GM23338 (cell line): ENCODE measurements at regions not wholly inside any gene's neighbourhood (a gene's known extent, or its start where the extent isn't known, plus 50 kb on each side); places are given as distances from the start of the nearest gene placed in this dataset.
A peak's percentile ranks its signal among the peaks of the same experiment; 100 is the strongest.

ENCODE experiments used
- ATAC-seq: fragments of 200-7000 bp; cut with Tn5 transposase; 3 replicates; pipeline ENCODE4 v1.9.1; 2020
- DNase-seq: peaks from one replicate; pipeline ENCODE4 v3.0.0-alpha.2; 2015; ENCODE audit warnings: low spot score
- H2AFZ ChIP-seq: fragments of 200-600 bp; sonication (generic); 2 replicates; pipeline ENCODE4 v1.8.0; 2016; ENCODE audit warnings: antibody characterized with exemption, mild to moderate bottlenecking, moderate library complexity
- H3F3A ChIP-seq: fragments of 200-600 bp; sonication (generic); replicated peaks from 2 replicates; pipeline ENCODE4 v1.8.0; 2017; ENCODE audit warnings: antibody characterized with exemption, mixed run types, low read depth
- H3K27ac ChIP-seq: fragments of 200-600 bp; sonication (generic); 2 replicates; pipeline ENCODE4 v1.6.1; 2016; ENCODE audit warnings: low read depth
- H3K27me3 ChIP-seq: fragments of 200-600 bp; sonication (generic); 2 replicates; pipeline ENCODE4 v1.8.0; 2016; ENCODE audit warnings: mild to moderate bottlenecking, mixed run types, moderate library complexity; ENCODE audit not compliant: insufficient read depth
- H3K36me3 ChIP-seq: fragments of 200-600 bp; sonication (generic); 2 replicates; pipeline ENCODE4 v1.8.0; 2016; ENCODE audit warnings: mild to moderate bottlenecking; ENCODE audit not compliant: insufficient read depth
- H3K4me1 ChIP-seq: fragments of 200-600 bp; sonication (generic); 2 replicates; pipeline ENCODE4 v1.8.0; 2016; ENCODE audit warnings: mild to moderate bottlenecking, moderate library complexity; ENCODE audit not compliant: insufficient read depth
- H3K4me2 ChIP-seq: fragments of 200-600 bp; sonication (generic); 2 replicates; pipeline ENCODE4 v1.7.1; 2017; ENCODE audit warnings: mixed run types
- H3K4me3 ChIP-seq: fragments of 200-600 bp; sonication (generic); 2 replicates; pipeline ENCODE4 v1.6.1; 2016; ENCODE audit warnings: mixed run types
- H3K79me2 ChIP-seq: fragments of 200-600 bp; sonication (generic); replicated peaks from 2 replicates; pipeline ENCODE4 v1.8.0; 2017; ENCODE audit warnings: mild to moderate bottlenecking; ENCODE audit not compliant: insufficient read depth
- H3K9me2 ChIP-seq: fragments of 200-600 bp; sonication (generic); 2 replicates; pipeline ENCODE4 v1.8.0; 2017; ENCODE audit not compliant: insufficient read depth
- H4K20me1 ChIP-seq: fragments of 200-600 bp; sonication (generic); replicated peaks from 2 replicates; pipeline ENCODE4 v1.8.0; 2017; ENCODE audit warnings: mild to moderate bottlenecking; ENCODE audit not compliant: insufficient read depth
- H3K27ac Mint-ChIP-seq: 2 replicates; pipeline ENCODE4 v1.8.0; 2020; ENCODE audit warnings: inconsistent platforms, mild to moderate bottlenecking, moderate library complexity, mixed read lengths
- H3K27me3 Mint-ChIP-seq: 3 replicates; pipeline ENCODE4 v1.8.0; 2022; ENCODE audit warnings: low read depth, mild to moderate bottlenecking, moderate library complexity, mixed read lengths, inconsistent platforms; ENCODE audit not compliant: insufficient read depth, poor library complexity
- H3K36me3 Mint-ChIP-seq: 3 replicates; pipeline ENCODE4 v1.8.0; 2021; ENCODE audit warnings: low read depth, mild to moderate bottlenecking, inconsistent platforms, moderate library complexity, mixed read lengths
- H3K4me1 Mint-ChIP-seq: 3 replicates; pipeline ENCODE4 v1.8.0; 2020; ENCODE audit warnings: mild to moderate bottlenecking, inconsistent platforms, mixed read lengths
- H3K4me3 Mint-ChIP-seq: 3 replicates; pipeline ENCODE4 v1.8.0; 2021; ENCODE audit warnings: moderate library complexity, mild to moderate bottlenecking, inconsistent platforms, mixed read lengths
- H3K9me3 Mint-ChIP-seq: 3 replicates; pipeline ENCODE4 v1.8.0; 2020; ENCODE audit warnings: moderate library complexity, mild to moderate bottlenecking, inconsistent platforms, mixed read lengths
- CREB1 ChIP-seq: fragments of 250-450 bp; sonication (Bioruptor Pico); IDR thresholded peaks from 2 replicates; pipeline ENCODE4 v1.5.0; 2020; ENCODE audit warnings: low read depth, mild to moderate bottlenecking, moderate library complexity
- EZH2phosphoT487 ChIP-seq: fragments of 200-600 bp; sonication (generic); IDR thresholded peaks from one replicate; pipeline ENCODE4 v1.8.1; 2018; ENCODE audit warnings: antibody characterized with exemption; ENCODE audit not compliant: unreplicated experiment
- JUNB ChIP-seq: IDR thresholded peaks from one replicate; pipeline ENCODE4 v1.6.1; 2016; ENCODE audit warnings: antibody characterized with exemption; ENCODE audit not compliant: unreplicated experiment
- TF ChIP-seq, protein P1 (sequence below): IDR thresholded peaks from 2 replicates; pipeline ENCODE4 v1.6.1; 2016; ENCODE audit warnings: antibody characterized with exemption
- TF ChIP-seq, protein P2 (sequence below): IDR thresholded peaks from one replicate; pipeline ENCODE4 v1.6.1; 2018; ENCODE audit warnings: antibody characterized with exemption; ENCODE audit not compliant: unreplicated experiment
- TF ChIP-seq, protein P3 (sequence below): fragments of 250-450 bp; sonication (Bioruptor Pico); IDR thresholded peaks from 2 replicates; pipeline ENCODE4 v1.5.0; 2020; ENCODE audit warnings: mild to moderate bottlenecking, moderate library complexity

DNA sequence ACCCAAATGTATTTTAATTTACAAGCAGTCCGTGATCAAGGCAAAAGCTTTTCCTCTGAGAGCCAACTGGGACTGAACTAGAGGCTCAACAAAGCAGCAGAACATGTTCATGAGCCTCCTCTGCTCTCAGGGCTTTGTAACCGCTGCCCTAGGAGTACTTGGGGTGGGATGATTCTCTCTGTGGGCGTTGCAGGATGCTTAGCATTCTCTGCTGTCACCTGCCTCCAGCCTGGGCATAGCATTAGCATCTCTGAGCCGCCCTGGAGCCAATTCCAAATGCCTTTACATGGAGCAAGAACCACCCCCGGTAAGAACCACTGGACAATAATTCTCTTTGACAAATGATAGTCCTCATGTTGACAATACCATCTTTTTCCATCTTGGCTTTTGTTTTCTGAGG lies 237.6 kb upstream of the CDH4 start:
- H3K36me3 Mint-ChIP-seq, result peaks cover 3% of the 10 kb centered on the region; the same call in 1 of the 3 replicates
- no peak overlapping the region for H3K4me3 Mint-ChIP-seq
- peaks cover 10% of the 10 kb centered on the region for H3K9me3 Mint-ChIP-seq
- no peaks in the 10 kb centered on the region for H3K79me2 ChIP-seq
- H3K27me3 ChIP-seq, result no peaks in the 10 kb centered on the region
- ATAC-seq (peak; percentile 82), DNase-seq (peak; percentile 32)
- no peak overlapping the region for H3K4me3 ChIP-seq
- peaks cover 26% of the 10 kb centered on the region for H3K27me3 Mint-ChIP-seq
- no peaks in the 10 kb centered on the region; the same call in 1 of the 2 replicates for H3K36me3 ChIP-seq
- no peak overlapping the region for H3K4me2 ChIP-seq
- H3K9me2 ChIP-seq, result no peaks in the 10 kb centered on the region
- H3K27ac ChIP-seq, result no peak overlapping the region
- no peaks in the 10 kb centered on the region for H3K4me1 ChIP-seq
- TF ChIP-seq JUNB (no peak), EZH2phosphoT487 (no peak), CREB1 (no peak)
- TF ChIP-seq, protein P1, sequence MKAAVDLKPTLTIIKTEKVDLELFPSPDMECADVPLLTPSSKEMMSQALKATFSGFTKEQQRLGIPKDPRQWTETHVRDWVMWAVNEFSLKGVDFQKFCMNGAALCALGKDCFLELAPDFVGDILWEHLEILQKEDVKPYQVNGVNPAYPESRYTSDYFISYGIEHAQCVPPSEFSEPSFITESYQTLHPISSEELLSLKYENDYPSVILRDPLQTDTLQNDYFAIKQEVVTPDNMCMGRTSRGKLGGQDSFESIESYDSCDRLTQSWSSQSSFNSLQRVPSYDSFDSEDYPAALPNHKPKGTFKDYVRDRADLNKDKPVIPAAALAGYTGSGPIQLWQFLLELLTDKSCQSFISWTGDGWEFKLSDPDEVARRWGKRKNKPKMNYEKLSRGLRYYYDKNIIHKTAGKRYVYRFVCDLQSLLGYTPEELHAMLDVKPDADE, result no peak
- TF ChIP-seq, protein P2, sequence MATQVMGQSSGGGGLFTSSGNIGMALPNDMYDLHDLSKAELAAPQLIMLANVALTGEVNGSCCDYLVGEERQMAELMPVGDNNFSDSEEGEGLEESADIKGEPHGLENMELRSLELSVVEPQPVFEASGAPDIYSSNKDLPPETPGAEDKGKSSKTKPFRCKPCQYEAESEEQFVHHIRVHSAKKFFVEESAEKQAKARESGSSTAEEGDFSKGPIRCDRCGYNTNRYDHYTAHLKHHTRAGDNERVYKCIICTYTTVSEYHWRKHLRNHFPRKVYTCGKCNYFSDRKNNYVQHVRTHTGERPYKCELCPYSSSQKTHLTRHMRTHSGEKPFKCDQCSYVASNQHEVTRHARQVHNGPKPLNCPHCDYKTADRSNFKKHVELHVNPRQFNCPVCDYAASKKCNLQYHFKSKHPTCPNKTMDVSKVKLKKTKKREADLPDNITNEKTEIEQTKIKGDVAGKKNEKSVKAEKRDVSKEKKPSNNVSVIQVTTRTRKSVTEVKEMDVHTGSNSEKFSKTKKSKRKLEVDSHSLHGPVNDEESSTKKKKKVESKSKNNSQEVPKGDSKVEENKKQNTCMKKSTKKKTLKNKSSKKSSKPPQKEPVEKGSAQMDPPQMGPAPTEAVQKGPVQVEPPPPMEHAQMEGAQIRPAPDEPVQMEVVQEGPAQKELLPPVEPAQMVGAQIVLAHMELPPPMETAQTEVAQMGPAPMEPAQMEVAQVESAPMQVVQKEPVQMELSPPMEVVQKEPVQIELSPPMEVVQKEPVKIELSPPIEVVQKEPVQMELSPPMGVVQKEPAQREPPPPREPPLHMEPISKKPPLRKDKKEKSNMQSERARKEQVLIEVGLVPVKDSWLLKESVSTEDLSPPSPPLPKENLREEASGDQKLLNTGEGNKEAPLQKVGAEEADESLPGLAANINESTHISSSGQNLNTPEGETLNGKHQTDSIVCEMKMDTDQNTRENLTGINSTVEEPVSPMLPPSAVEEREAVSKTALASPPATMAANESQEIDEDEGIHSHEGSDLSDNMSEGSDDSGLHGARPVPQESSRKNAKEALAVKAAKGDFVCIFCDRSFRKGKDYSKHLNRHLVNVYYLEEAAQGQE, result no peak
- TF ChIP-seq, protein P3, sequence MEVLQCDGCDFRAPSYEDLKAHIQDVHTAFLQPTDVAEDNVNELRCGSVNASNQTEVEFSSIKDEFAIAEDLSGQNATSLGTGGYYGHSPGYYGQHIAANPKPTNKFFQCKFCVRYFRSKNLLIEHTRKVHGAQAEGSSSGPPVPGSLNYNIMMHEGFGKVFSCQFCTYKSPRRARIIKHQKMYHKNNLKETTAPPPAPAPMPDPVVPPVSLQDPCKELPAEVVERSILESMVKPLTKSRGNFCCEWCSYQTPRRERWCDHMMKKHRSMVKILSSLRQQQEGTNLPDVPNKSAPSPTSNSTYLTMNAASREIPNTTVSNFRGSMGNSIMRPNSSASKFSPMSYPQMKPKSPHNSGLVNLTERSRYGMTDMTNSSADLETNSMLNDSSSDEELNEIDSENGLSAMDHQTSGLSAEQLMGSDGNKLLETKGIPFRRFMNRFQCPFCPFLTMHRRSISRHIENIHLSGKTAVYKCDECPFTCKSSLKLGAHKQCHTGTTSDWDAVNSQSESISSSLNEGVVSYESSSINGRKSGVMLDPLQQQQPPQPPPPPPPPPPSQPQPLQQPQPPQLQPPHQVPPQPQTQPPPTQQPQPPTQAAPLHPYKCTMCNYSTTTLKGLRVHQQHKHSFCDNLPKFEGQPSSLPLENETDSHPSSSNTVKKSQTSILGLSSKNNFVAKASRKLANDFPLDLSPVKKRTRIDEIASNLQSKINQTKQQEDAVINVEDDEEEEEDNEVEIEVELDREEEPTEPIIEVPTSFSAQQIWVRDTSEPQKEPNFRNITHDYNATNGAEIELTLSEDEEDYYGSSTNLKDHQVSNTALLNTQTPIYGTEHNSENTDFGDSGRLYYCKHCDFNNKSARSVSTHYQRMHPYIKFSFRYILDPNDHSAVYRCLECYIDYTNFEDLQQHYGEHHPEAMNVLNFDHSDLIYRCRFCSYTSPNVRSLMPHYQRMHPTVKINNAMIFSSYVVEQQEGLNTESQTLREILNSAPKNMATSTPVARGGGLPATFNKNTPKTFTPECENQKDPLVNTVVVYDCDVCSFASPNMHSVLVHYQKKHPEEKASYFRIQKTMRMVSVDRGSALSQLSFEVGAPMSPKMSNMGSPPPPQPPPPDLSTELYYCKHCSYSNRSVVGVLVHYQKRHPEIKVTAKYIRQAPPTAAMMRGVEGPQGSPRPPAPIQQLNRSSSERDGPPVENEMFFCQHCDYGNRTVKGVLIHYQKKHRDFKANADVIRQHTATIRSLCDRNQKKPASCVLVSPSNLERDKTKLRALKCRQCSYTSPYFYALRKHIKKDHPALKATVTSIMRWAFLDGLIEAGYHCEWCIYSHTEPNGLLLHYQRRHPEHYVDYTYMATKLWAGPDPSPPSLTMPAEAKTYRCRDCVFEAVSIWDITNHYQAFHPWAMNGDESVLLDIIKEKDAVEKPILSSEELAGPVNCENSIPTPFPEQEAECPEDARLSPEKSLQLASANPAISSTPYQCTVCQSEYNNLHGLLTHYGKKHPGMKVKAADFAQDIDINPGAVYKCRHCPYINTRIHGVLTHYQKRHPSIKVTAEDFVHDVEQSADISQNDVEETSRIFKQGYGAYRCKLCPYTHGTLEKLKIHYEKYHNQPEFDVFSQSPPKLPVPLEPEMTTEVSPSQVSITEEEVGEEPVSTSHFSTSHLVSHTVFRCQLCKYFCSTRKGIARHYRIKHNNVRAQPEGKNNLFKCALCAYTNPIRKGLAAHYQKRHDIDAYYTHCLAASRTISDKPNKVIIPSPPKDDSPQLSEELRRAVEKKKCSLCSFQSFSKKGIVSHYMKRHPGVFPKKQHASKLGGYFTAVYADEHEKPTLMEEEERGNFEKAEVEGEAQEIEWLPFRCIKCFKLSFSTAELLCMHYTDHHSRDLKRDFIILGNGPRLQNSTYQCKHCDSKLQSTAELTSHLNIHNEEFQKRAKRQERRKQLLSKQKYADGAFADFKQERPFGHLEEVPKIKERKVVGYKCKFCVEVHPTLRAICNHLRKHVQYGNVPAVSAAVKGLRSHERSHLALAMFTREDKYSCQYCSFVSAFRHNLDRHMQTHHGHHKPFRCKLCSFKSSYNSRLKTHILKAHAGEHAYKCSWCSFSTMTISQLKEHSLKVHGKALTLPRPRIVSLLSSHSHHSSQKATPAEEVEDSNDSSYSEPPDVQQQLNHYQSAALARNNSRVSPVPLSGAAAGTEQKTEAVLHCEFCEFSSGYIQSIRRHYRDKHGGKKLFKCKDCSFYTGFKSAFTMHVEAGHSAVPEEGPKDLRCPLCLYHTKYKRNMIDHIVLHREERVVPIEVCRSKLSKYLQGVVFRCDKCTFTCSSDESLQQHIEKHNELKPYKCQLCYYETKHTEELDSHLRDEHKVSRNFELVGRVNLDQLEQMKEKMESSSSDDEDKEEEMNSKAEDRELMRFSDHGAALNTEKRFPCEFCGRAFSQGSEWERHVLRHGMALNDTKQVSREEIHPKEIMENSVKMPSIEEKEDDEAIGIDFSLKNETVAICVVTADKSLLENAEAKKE (CRISPR knock-in tag), result peak; percentile 60
- no peak overlapping the region for H2AFZ ChIP-seq
- peaks cover 6% of the 10 kb centered on the region; the same call in 2 of the 3 replicates for H3K4me1 Mint-ChIP-seq
- H3K27ac Mint-ChIP-seq, result no peak overlapping the region
- H4K20me1 ChIP-seq, result no peaks in the 10 kb centered on the region
- no peaks in the 10 kb centered on the region for H3F3A ChIP-seq
